HuH-7.5 (cell line): ENCODE measurements at regions not wholly inside any gene's neighbourhood (a gene's known extent, or its start where the extent isn't known, plus 50 kb on each side); places are given as distances from the start of the nearest gene placed in this dataset.

Experiments
- DNase-seq: peaks from one replicate; pipeline ENCODE4 v3.0.0; 2011; ENCODE audit warnings: low spot score

DNA sequence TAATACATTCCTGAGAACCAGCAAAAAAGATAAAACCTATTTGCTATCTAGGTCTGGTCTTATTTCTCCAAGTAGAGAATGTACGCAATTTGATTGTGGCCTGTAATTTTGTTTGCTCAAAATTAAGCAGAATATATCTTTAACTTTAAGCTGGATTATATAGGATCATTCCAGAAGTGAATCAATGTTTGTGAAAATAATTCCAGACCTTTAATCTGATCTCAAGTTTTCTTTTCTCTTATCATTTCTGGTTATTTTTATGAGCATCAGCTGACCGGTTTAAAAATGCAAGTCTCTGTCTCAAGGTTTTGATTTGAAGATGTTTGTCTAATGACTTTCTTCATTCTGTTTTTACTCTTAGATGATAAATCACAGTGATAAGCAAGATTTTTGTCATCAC lies 997.9 kb upstream of the FLRT2 start:
- DNase-seq, result no peak

DNA sequence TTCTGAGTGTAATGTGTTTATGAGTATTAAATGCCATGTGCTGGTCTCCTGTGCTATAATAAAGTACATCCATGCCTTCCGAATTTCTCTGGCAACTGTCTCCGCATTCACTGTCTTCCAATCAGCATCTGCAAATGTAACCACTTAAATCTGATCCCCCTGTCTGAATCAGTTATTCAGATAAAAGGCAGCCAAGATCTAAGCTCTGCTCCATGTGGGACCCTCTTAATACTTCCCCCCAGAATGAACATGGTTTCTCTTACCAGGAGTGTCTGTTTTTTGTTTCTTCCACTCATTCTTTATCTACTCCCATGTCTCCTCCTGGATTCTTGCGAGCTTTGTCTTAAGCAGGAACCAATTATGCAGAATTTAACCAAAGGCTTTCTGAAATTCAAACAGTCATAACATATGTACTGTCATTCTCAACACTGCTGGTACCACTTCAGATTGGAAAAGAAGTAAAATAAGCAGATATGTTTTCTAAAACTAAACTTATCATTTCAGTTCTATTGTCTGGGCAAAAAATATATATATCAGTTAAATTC lies 996.7 kb upstream of the FLRT2 start:
- DNase-seq, result no peak

DNA sequence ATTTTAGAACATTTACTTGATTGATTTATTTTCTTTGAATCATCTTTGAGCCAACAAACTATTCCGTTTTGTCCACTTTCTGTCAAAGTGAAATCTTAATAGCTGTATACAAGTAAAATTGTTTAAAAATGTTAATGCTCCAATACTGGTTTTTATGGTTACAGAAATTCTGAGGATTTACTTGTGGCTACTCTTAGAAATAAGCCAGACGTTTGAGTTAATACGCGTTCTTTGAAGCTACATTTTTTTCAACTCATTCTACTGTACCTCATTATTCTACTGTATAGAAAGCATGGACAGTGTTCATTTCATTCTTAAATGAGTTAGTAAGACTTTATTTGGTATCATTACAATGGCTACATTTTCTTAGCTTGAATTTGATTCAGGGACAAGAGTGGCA lies 996.2 kb upstream of the FLRT2 start:
- DNase-seq, result no peak

DNA sequence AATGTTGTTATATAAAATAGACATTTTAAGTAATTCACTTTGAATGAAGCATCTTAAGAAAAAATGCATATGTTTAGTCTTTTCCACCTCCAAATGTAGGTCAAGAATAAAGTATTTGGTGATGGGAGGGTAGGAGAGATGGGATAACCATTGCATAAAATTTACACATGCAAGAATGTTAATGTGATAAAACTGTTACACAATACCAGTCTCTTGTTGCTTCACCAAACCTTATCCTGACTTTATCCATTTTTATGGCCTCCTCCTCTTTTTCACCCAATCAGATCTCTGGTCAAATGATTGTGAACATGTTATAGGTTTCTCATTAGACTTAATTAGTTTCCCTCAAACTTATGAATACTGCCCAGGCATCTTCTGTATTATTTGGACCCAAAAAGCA lies 994.5 kb upstream of the FLRT2 start:
- no peak for DNase-seq

- no peak for DNase-seq
Observed at GRCh38 chr14:84535976-84536375, 994.0 kb upstream of the FLRT2 start.

- DNase-seq, result no peak
Observed at GRCh38 chr14:84541018-84541417, 988.9 kb upstream of the FLRT2 start.

- no peak for DNase-seq
Observed at GRCh38 chr14:84543859-84544258, 986.1 kb upstream of the FLRT2 start.

- DNase-seq, result no peak
Observed at GRCh38 chr14:84544486-84545131, 985.3 kb upstream of the FLRT2 start.

GRCh38 chr14:84546236-84546635 lies 983.7 kb upstream of the FLRT2 start:
- no peak for DNase-seq

DNA sequence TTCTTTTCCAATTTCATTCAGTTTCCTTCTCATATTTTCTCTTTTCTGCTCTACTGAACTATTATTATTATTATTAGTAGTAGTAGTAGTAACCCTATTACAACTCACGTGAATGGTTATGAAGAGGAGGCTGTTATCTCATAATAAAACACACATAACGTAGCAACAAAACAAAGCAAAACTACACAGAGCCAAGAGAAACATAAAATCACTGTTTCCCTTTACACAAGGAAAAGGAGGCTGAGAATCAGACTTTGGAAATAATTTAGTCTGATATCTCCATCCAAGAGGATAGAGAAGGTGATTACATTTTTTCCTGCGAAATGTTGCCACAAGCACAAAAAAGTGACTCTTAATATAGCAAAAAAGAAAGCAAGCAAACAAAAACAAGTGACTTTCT lies 975.8 kb upstream of the FLRT2 start:
- no peak for DNase-seq

DNA sequence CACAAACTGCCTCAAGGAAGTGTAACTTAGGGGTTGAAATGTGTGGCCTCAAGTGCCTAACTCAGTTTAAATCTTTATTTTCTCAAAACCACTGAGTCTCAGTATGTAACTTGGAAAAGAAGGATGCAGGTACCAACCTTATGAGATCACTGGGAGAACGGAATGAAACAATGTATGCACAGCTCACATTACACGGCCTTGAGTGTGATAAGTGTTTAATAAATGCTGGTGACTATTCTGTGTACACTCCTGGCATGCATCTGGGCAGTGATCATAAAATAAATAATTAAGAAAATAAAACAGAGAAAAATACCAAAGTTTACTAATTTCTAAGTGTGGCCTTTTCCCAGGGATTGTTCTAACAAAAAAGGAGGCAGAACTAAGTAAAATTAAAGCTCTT lies 974.5 kb upstream of the FLRT2 start:
- no peak for DNase-seq

GRCh38 chr14:84566109-84566508 lies 963.8 kb upstream of the FLRT2 start:
- DNase-seq, result no peak

DNA sequence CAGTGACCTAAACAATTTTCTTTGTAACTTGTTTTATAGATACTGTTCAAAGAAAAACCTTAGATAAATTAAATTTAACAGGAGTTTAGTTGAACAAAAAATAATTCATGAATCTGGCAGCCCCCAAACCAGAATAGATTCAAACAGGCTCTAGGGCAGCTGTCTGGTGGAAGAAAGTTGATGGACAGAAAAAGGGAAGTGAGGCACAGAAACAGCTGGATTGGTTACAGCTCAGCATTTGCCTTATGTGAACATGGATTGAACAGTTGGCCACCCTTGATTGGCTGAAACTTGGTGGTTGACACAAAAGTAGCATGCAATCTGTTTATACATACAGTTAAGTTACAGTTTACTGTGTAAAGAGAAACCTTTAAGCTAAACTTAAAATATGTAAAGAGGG lies 954.3 kb upstream of the FLRT2 start:
- no peak for DNase-seq

DNA sequence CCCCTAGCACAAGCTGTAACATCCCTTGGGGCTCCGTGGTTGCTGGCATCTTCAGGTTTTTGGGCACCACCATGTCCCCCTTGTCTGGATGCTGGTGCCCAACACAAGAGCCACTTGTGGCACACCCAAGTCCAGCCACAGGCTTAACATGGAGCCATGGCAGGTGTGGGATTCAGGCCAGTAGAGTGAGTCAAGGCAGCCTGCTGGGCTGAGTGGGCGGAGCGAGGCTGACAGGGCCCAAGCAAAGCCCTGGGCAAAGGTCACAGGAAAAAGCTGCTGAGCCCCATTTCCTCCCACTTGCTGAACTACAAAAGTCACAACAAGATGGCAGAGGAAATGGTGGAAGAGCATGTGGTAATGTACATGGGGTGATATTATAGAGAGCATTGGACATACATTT lies 950.7 kb upstream of the FLRT2 start:
- no peak for DNase-seq

GRCh38 chr14:84581041-84581440 lies 948.9 kb upstream of the FLRT2 start:
- no peak for DNase-seq

DNA sequence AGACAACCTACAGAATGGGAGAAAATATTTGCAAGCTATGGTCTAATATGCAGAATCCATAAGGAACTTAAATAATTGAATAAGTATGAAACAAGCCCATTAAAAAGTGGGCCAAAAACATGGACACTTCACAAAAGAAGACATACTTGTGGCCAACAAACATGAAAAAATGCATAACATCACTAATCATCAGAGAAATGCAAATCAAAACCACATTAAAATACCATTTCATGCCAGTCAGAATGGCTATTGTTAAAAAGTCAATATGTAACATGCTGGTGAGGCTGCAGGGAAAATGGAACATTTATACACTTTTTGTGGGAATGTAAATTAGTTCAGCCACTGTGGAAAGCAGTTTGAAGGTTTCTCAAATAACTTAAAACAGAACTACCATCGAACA lies 945.4 kb upstream of the FLRT2 start:
- no peak for DNase-seq

GRCh38 chr14:84591827-84592445 lies 938.0 kb upstream of the FLRT2 start:
- DNase-seq, result no peak

DNA sequence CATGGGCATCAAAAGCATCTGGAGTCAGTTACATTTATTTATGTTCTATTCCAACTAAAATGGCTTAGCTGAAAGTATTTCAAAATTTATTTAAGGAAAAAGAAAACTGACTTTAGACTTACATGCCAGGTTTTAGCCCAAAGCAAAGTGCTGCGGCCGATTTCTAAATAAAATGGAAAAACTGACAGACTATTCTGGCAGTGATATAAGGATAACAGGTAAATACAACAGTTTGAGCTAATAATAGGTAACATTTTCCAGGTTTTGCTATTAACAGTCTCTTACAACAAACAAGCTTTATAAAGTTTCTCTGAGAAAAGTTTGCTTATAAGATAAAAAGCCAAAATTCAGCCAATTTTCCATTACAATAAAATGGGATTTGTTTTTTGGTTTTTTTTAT lies 937.2 kb upstream of the FLRT2 start:
- DNase-seq, result no peak

DNA sequence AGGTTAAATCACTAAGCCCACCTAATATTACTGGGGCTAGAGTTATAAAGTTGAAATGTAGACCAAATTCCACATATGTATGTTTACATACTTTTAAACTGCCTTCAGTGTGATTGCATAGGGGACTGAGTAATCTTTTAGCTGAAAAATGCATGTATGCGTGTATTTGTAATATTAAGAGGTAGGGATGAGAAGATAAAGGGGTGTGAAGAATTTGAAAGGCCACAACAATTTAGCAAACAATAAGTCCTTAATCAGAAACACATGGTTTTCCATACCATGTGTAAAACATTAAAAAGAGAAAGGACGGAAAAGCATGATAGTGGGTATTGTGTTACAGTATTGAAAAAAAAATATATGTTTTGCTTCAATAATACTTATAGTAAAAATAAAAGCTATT lies 919.9 kb upstream of the FLRT2 start:
- no peak for DNase-seq

DNA sequence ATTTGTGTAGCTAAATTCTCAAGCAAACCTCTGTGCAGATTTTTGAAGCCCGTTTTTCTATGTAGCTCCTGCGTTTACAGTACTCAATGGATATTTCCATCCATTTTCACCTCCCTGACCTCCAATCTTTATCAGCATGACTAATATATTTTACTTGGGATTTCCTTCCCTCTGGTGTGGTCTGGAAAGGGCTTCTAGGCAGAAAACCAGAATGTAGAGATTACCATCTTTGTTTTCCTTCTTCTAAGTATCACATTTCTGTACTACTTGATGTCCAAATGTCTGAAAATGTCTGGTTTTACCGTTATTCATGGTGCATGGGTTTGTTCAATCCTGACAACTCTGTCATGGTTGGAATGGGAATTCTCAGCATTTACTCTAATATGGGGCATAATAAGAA lies 907.6 kb upstream of the FLRT2 start:
- no peak for DNase-seq

GRCh38 chr14:84643446-84643845 lies 886.5 kb upstream of the FLRT2 start:
- DNase-seq, result no peak

DNA sequence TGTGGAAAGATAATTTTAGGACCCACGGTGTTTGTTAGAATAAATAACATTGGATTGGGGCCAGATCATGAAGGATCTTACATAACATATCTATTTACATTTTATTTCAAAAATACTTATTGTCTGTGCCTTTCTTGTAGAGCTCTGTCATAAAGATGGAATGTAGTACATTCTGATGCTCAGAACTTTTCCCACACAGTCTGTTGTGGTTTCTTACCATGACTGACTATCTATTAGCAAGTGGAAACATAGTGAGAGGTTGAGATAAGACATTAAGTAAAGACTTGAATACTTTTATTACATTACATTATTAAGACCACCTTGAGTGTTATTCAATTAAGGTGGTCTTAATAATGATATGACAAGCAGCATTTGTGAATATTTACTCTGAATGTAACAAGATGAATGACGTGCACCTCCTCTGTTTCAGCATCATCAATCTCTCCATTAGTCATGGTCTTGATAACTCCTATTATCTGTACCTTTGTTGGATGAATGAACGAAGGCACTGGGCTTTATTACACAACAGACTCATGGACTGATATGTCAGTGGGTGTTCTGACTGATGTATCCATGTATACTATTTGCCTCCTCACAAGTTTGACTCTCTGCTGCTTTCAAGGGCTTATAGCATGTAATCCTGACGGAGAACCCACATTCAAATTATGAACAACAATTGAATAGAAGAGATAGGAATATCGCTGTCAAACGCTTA lies 883.0 kb upstream of the FLRT2 start:
- DNase-seq, result no peak

DNA sequence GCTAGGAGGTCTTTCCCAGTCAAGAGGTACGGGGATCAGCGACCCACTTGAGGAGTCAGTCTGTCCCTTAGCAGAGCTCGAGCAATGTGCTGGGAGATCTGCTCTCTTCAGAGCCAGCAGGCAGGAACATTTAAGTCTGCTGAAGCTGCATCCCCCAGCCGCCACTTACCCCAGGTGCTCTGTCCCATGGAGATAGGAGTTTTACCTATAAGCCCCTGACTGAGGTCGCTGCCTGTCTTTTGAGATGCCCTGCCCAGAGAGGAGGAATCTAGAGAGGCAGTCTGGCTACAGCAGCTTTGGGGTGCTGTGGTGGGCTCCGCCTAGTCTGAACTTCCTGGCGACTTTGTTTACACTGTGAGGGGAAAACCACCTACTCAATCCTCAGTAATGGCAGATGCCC lies 874.9 kb upstream of the FLRT2 start:
- no peak for DNase-seq
